Neural progenitor cell (in vitro differentiated cells): ENCODE measurements at regions not wholly inside any gene's neighbourhood (a gene's known extent, or its start where the extent isn't known, plus 50 kb on each side); places are given as distances from the start of the nearest gene placed in this dataset.
A peak's percentile ranks its signal among the peaks of the same experiment; 100 is the strongest.

ENCODE experiments used
- DNase-seq: peaks from one replicate; pipeline ENCODE4 v3.0.0-alpha.2; 2016; ENCODE audit warnings: low spot score
- H2AFZ ChIP-seq: fragments of 200-600 bp; sonication (generic); replicated peaks from 2 replicates; pipeline ENCODE4 v1.6.1; 2016; ENCODE audit warnings: antibody characterized with exemption
- H3F3A ChIP-seq: fragments of 200-600 bp; sonication (generic); 2 replicates; pipeline ENCODE4 v1.6.1; 2016; ENCODE audit warnings: antibody characterized with exemption, low read depth
- H3K27ac ChIP-seq: fragments of 200-600 bp; sonication (generic); 2 replicates; pipeline ENCODE4 v1.5.1; 2016; ENCODE audit warnings: mild to moderate bottlenecking
- H3K27me3 ChIP-seq: fragments of 200-600 bp; sonication (generic); 2 replicates; pipeline ENCODE4 v1.6.1; 2016; ENCODE audit warnings: mild to moderate bottlenecking, moderate library complexity
- H3K36me3 ChIP-seq: fragments of 200-600 bp; sonication (generic); 2 replicates; pipeline ENCODE4 v1.5.1; 2016
- H3K4me1 ChIP-seq: fragments of 200-600 bp; sonication (generic); 2 replicates; pipeline ENCODE4 v1.6.1; 2016; ENCODE audit warnings: mixed run types
- H3K4me2 ChIP-seq: fragments of 200-600 bp; sonication (generic); 2 replicates; pipeline ENCODE4 v1.6.1; 2016
- H3K4me3 ChIP-seq: fragments of 200-600 bp; sonication (generic); 2 replicates; pipeline ENCODE4 v1.5.1; 2016
- H3K79me2 ChIP-seq: fragments of 200-600 bp; sonication (generic); 2 replicates; pipeline ENCODE4 v1.6.1; 2016; ENCODE audit warnings: low read depth
- H3K9ac ChIP-seq: fragments of 200-600 bp; sonication (generic); 2 replicates; pipeline ENCODE4 v1.6.1; 2016
- H3K9me3 ChIP-seq: fragments of 200-600 bp; sonication (generic); 2 replicates; pipeline ENCODE4 v1.5.1; 2016; ENCODE audit warnings: low read depth
- H4K20me1 ChIP-seq: fragments of 200-600 bp; sonication (generic); 2 replicates; pipeline ENCODE4 v1.6.1; 2016; ENCODE audit warnings: low read depth
- H3K27ac Mint-ChIP-seq: 3 replicates; pipeline ENCODE4 v1.8.0; 2021; ENCODE audit warnings: mixed read lengths
- H3K27me3 Mint-ChIP-seq: 2 replicates; pipeline ENCODE4 v1.8.0; 2022; ENCODE audit warnings: low read depth, mild to moderate bottlenecking, inconsistent platforms, moderate library complexity, mixed read lengths; ENCODE audit not compliant: insufficient read depth
- H3K36me3 Mint-ChIP-seq: 3 replicates; pipeline ENCODE4 v1.8.0; 2021; ENCODE audit warnings: mixed read lengths
- H3K4me1 Mint-ChIP-seq: 3 replicates; pipeline ENCODE4 v1.8.0; 2021; ENCODE audit warnings: mixed read lengths
- H3K4me3 Mint-ChIP-seq: 3 replicates; pipeline ENCODE4 v1.8.0; 2021; ENCODE audit warnings: mild to moderate bottlenecking, moderate library complexity, mixed read lengths
- H3K9me3 Mint-ChIP-seq: 3 replicates; pipeline ENCODE4 v1.8.0; 2020; ENCODE audit warnings: mixed read lengths
- CTCF ChIP-seq: fragments of 200-600 bp; sonication (generic); IDR thresholded peaks from 2 replicates; pipeline ENCODE4 v1.5.1; 2017; ENCODE audit warnings: antibody characterized with exemption, mild to moderate bottlenecking
- EZH2 ChIP-seq: fragments of 200-600 bp; sonication (generic); IDR thresholded peaks from 2 replicates; pipeline ENCODE4 v1.6.1; 2017; ENCODE audit warnings: antibody characterized with exemption, mild to moderate bottlenecking, moderate library complexity
- EZH2phosphoT487 ChIP-seq: fragments of 200-600 bp; sonication (generic); IDR thresholded peaks from 2 replicates; pipeline ENCODE4 v1.6.1; 2017; ENCODE audit warnings: antibody characterized with exemption

GRCh38 chr4:53863158-53863557 is 201.2 kb downstream of the CHIC2 start:
- H3K4me2 ChIP-seq: no peak overlapping the region
- DNase-seq: no peak
- H3K9me3 ChIP-seq: no peaks in the 10 kb centered on the region
- no peaks in the 10 kb centered on the region for H3K27me3 ChIP-seq
- no peak overlapping the region for H3K9ac ChIP-seq
- no peaks in the 10 kb centered on the region for H3K36me3 ChIP-seq
- H3K79me2 ChIP-seq: no peaks in the 10 kb centered on the region
- Mint-ChIP-seq H3K4me3 (no peak overlapping the region), H3K27ac (no peak overlapping the region), H3K27me3 (peaks cover 2% of the 10 kb centered on the region), H3K4me1 (peaks cover 12% of the 10 kb centered on the region), H3K36me3 (no peaks in the 10 kb centered on the region), H3K9me3 (peaks cover 2% of the 10 kb centered on the region)
- H4K20me1 ChIP-seq: no peaks in the 10 kb centered on the region
- no peak overlapping the region for H3K27ac ChIP-seq
- H3K4me1 ChIP-seq: peaks cover 4% of the 10 kb centered on the region
- TF ChIP-seq EZH2phosphoT487 (no peak), EZH2 (no peak), CTCF (no peak)
- peak overlapping the region; percentile 46 for H2AFZ ChIP-seq
- H3K4me3 ChIP-seq: no peak overlapping the region
- H3F3A ChIP-seq: no peaks in the 10 kb centered on the region

- H3K9me3 ChIP-seq: no peaks in the 10 kb centered on the region
- no peaks in the 10 kb centered on the region for H3K79me2 ChIP-seq
- Mint-ChIP-seq H3K36me3 (no peaks in the 10 kb centered on the region), H3K4me1 (peaks cover 12% of the 10 kb centered on the region), H3K27ac (no peak overlapping the region), H3K9me3 (peaks cover 2% of the 10 kb centered on the region), H3K27me3 (peaks cover 2% of the 10 kb centered on the region), H3K4me3 (no peak overlapping the region)
- TF ChIP-seq CTCF: no peak
- TF ChIP-seq EZH2: no peak
- TF ChIP-seq EZH2phosphoT487: no peak
- H3K27me3 ChIP-seq: no peaks in the 10 kb centered on the region
- H4K20me1 ChIP-seq: no peaks in the 10 kb centered on the region
- no peaks in the 10 kb centered on the region for H3K36me3 ChIP-seq
- no peaks in the 10 kb centered on the region for H3F3A ChIP-seq
- no peak overlapping the region for H3K27ac ChIP-seq
- no peak overlapping the region for H3K9ac ChIP-seq
- no peak overlapping the region for H3K4me3 ChIP-seq
- H3K4me1 ChIP-seq: peaks cover 4% of the 10 kb centered on the region
- H3K4me2 ChIP-seq: no peak overlapping the region
- no peak for DNase-seq
- no peak overlapping the region for H2AFZ ChIP-seq
Observed at GRCh38 chr4:53861856-53862610, 202.4 kb downstream of the CHIC2 start.

DNA sequence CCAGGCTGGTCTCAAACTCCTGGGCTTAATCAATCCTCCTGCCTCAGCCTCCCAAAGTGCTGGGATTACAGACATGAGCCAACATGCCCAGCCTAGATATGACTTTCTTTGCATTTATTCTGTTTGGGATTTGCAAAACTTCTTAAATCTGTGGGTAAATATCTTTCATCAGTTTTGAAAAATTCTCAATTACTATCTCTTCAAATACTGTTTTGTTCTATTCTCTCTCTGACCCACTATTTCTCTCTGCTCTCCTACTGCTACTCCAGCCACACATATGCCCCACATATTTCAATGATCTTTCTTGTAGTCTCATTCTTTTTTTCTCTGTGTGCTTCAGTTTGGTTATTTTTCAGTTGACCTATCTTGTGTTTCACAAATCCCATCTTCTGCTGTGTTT is 205.1 kb downstream of the CHIC2 start:
- Mint-ChIP-seq H3K4me1 (peaks cover 12% of the 10 kb centered on the region), H3K27ac (no peak overlapping the region), H3K36me3 (no peaks in the 10 kb centered on the region), H3K9me3 (peaks cover 2% of the 10 kb centered on the region), H3K27me3 (peaks cover under 1% of the 10 kb centered on the region), H3K4me3 (no peak overlapping the region)
- no peak overlapping the region for H3K9ac ChIP-seq
- no peaks in the 10 kb centered on the region for H3K9me3 ChIP-seq
- TF ChIP-seq EZH2 (no peak), EZH2phosphoT487 (no peak), CTCF (no peak)
- no peaks in the 10 kb centered on the region for H3F3A ChIP-seq
- H3K27me3 ChIP-seq: no peaks in the 10 kb centered on the region
- peaks cover 4% of the 10 kb centered on the region for H3K4me1 ChIP-seq
- DNase-seq: no peak
- H3K27ac ChIP-seq: no peak overlapping the region
- H3K4me3 ChIP-seq: no peak overlapping the region
- H3K36me3 ChIP-seq: no peaks in the 10 kb centered on the region
- no peak overlapping the region for H2AFZ ChIP-seq
- H4K20me1 ChIP-seq: no peaks in the 10 kb centered on the region
- H3K4me2 ChIP-seq: no peak overlapping the region
- H3K79me2 ChIP-seq: no peaks in the 10 kb centered on the region
